Type B pancreatic cell (in vitro differentiated cells): ENCODE measurements at regions not wholly inside any gene's neighbourhood (a gene's known extent, or its start where the extent isn't known, plus 50 kb on each side); places are given as distances from the start of the nearest gene placed in this dataset.

Experiments
- DNase-seq: peaks from one replicate; pipeline ENCODE4 v3.0.0; 2021; ENCODE audit warnings: mixed read lengths; ENCODE audit not compliant: unreplicated experiment; ENCODE audit errors: extremely low spot score
- H3K27ac Mint-ChIP-seq: 2 replicates; pipeline ENCODE4 v1.8.0; 2021; ENCODE audit warnings: mild to moderate bottlenecking, mixed read lengths
- H3K27me3 Mint-ChIP-seq: 2 replicates; pipeline ENCODE4 v1.8.0; 2021; ENCODE audit warnings: mixed read lengths
- H3K36me3 Mint-ChIP-seq: 2 replicates; pipeline ENCODE4 v1.8.0; 2021; ENCODE audit warnings: mixed read lengths
- H3K4me1 Mint-ChIP-seq: one replicate; pipeline ENCODE4 v1.8.0; 2021; ENCODE audit warnings: mixed read lengths; ENCODE audit not compliant: unreplicated experiment
- H3K4me3 Mint-ChIP-seq: 2 replicates; pipeline ENCODE4 v1.8.0; 2021; ENCODE audit warnings: mild to moderate bottlenecking, mixed read lengths
- H3K9me3 Mint-ChIP-seq: 2 replicates; pipeline ENCODE4 v1.8.0; 2021; ENCODE audit warnings: mixed read lengths
- CTCF ChIP-seq: fragments of 200-600 bp; sonication (generic); conservative IDR thresholded peaks from 2 replicates; pipeline ENCODE4 v1.5.0; 2021; ENCODE audit warnings: antibody characterized with exemption, mild to moderate bottlenecking

GRCh38 chr2:56450772-56451171 is 267.0 kb downstream of the CCDC85A start:
- Mint-ChIP-seq H3K27me3 (peaks cover 3% of the 10 kb centered on the region), H3K4me3 (no peak overlapping the region), H3K9me3 (no peaks in the 10 kb centered on the region), H3K36me3 (no peaks in the 10 kb centered on the region), H3K4me1 (peaks cover 10% of the 10 kb centered on the region), H3K27ac (no peak overlapping the region)
- DNase-seq, result no peak
- no peak for TF ChIP-seq CTCF

GRCh38 chr2:56455642-56456041 is 271.9 kb downstream of the CCDC85A start:
- no peaks in the 10 kb centered on the region for H3K4me1 Mint-ChIP-seq
- H3K36me3 Mint-ChIP-seq, result no peaks in the 10 kb centered on the region
- no peaks in the 10 kb centered on the region for H3K9me3 Mint-ChIP-seq
- TF ChIP-seq CTCF, result no peak
- peaks cover 3% of the 10 kb centered on the region for H3K27me3 Mint-ChIP-seq
- no peak for DNase-seq
- no peak overlapping the region for H3K4me3 Mint-ChIP-seq
- H3K27ac Mint-ChIP-seq, result no peak overlapping the region

- Mint-ChIP-seq H3K27ac (no peak overlapping the region), H3K4me1 (no peaks in the 10 kb centered on the region), H3K36me3 (no peaks in the 10 kb centered on the region), H3K9me3 (no peaks in the 10 kb centered on the region), H3K4me3 (no peak overlapping the region), H3K27me3 (peaks cover 3% of the 10 kb centered on the region)
- no peak for TF ChIP-seq CTCF
- DNase-seq, result no peak
Measured at GRCh38 chr2:56456791-56457190, 273.0 kb downstream of the CCDC85A start.

- no peak overlapping the region for H3K4me3 Mint-ChIP-seq
- no peaks in the 10 kb centered on the region for H3K9me3 Mint-ChIP-seq
- no peak for DNase-seq
- peaks cover 3% of the 10 kb centered on the region for H3K27me3 Mint-ChIP-seq
- no peak overlapping the region for H3K27ac Mint-ChIP-seq
- TF ChIP-seq CTCF, result no peak
- H3K4me1 Mint-ChIP-seq, result no peaks in the 10 kb centered on the region
- no peaks in the 10 kb centered on the region for H3K36me3 Mint-ChIP-seq
Measured at GRCh38 chr2:56460508-56460907, 276.7 kb downstream of the CCDC85A start.

GRCh38 chr2:56464066-56464465 is 280.3 kb downstream of the CCDC85A start:
- H3K4me3 Mint-ChIP-seq, result no peak overlapping the region

More at GRCh38 chr2:56464066-56464465, 280.3 kb downstream of the CCDC85A start:
- Mint-ChIP-seq H3K36me3 (no peaks in the 10 kb centered on the region), H3K27me3 (peaks cover 3% of the 10 kb centered on the region), H3K9me3 (no peaks in the 10 kb centered on the region), H3K27ac (no peak overlapping the region), H3K4me1 (no peaks in the 10 kb centered on the region)
- DNase-seq, result no peak
- no peak for TF ChIP-seq CTCF
